MM.1S (cell line): ENCODE measurements at regions not wholly inside any gene's neighbourhood (a gene's known extent, or its start where the extent isn't known, plus 50 kb on each side); places are given as distances from the start of the nearest gene placed in this dataset.

ENCODE experiments used
- DNase-seq: peaks from one replicate; pipeline ENCODE4 v3.0.0-alpha.2; 2015
- H2AFZ ChIP-seq: fragments of 300-600 bp; sonication (generic); 2 replicates; pipeline ENCODE4 v1.6.0; 2016; ENCODE audit warnings: antibody characterized with exemption, low read length
- H3F3A ChIP-seq: fragments of 300-600 bp; sonication (generic); 2 replicates; pipeline ENCODE4 v1.6.1; 2016; ENCODE audit warnings: mild to moderate bottlenecking, antibody characterized with exemption, low read length, moderate library complexity, mixed read lengths; ENCODE audit not compliant: insufficient read depth
- H3K27ac ChIP-seq: fragments of 300-600 bp; sonication (generic); 2 replicates; pipeline ENCODE4 v1.5.1; 2016; ENCODE audit warnings: mild to moderate bottlenecking, low read length
- H3K27me3 ChIP-seq: fragments of 300-600 bp; sonication (generic); replicated peaks from 2 replicates; pipeline ENCODE4 v1.6.0; 2016; ENCODE audit warnings: low read length; ENCODE audit not compliant: insufficient read depth
- H3K36me3 ChIP-seq: fragments of 300-600 bp; sonication (generic); replicated peaks from 2 replicates; pipeline ENCODE4 v1.6.1; 2016; ENCODE audit warnings: mild to moderate bottlenecking, low read length, mixed read lengths; ENCODE audit not compliant: insufficient read depth
- H3K4me1 ChIP-seq: fragments of 300-600 bp; sonication (generic); 2 replicates; pipeline ENCODE4 v1.6.1; 2016; ENCODE audit warnings: low read length, mixed read lengths
- H3K4me2 ChIP-seq: fragments of 300-600 bp; sonication (generic); 2 replicates; pipeline ENCODE4 v1.6.0; 2016; ENCODE audit warnings: low read depth, low read length
- H3K4me3 ChIP-seq: fragments of 300-600 bp; sonication (generic); 2 replicates; pipeline ENCODE4 v1.5.1; 2016; ENCODE audit warnings: low read length, mixed read lengths
- H3K79me2 ChIP-seq: fragments of 300-600 bp; sonication (generic); 2 replicates; pipeline ENCODE4 v1.6.1; 2016; ENCODE audit warnings: mixed run types, low read length, mixed read lengths
- H3K9ac ChIP-seq: fragments of 300-600 bp; sonication (generic); 2 replicates; pipeline ENCODE4 v1.6.1; 2016; ENCODE audit warnings: low read length, mixed read lengths
- H3K9me2 ChIP-seq: fragments of 300-600 bp; sonication (generic); replicated peaks from 2 replicates; pipeline ENCODE4 v1.6.1; 2016; ENCODE audit warnings: mild to moderate bottlenecking, low read length, mixed read lengths; ENCODE audit not compliant: insufficient read depth
- H3K9me3 ChIP-seq: fragments of 300-600 bp; sonication (generic); replicated peaks from 2 replicates; pipeline ENCODE4 v1.6.1; 2016; ENCODE audit warnings: mild to moderate bottlenecking, low read length, mixed read lengths; ENCODE audit not compliant: insufficient read depth
- H4K20me1 ChIP-seq: fragments of 300-600 bp; sonication (generic); 2 replicates; pipeline ENCODE4 v1.6.1; 2016; ENCODE audit warnings: mild to moderate bottlenecking, low read length, moderate library complexity, mixed read lengths; ENCODE audit not compliant: insufficient read depth
- EZH2 ChIP-seq: fragments of 300-600 bp; sonication (generic); optimal IDR thresholded peaks from 2 replicates; pipeline ENCODE3; 2017; ENCODE audit warnings: low read depth, mild to moderate bottlenecking, antibody characterized with exemption, low read length, mixed read lengths
- EZH2phosphoT487 ChIP-seq: fragments of 300-600 bp; sonication (generic); IDR thresholded peaks from 2 replicates; pipeline ENCODE4 v1.6.1; 2018; ENCODE audit warnings: antibody characterized with exemption, low read length
- TF ChIP-seq, protein P1 (sequence below): fragments of 300-600 bp; sonication (generic); IDR thresholded peaks from 2 replicates; pipeline ENCODE4 v1.5.1; 2016; ENCODE audit warnings: antibody characterized with exemption, low read length, mixed read lengths

DNA sequence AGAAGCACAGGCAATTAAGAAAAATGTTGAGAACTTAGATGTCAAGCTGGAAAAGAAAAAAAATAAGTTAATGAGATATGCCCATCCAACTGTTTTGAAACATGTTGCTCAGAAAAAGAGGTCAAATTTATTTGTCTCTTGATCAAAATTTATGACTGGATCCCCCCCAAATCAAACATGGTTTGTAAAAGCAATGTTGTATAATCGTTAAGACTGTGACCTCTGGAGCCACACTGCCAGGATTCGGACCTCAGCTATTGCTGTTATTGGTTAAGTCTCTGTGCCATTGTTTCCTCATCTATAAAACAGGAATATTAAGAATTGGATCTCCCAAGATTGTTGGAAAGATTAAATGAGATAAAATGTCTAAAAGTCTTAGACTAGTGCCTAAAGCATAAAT, 51.9 kb upstream of the LRRK2 start:
- Histone ChIP-seq H3K4me3 (no peak overlapping the region), H3F3A (peaks cover 7% of the 10 kb centered on the region; the same call in 1 of the 2 replicates), H3K4me2 (no peak overlapping the region), H3K9me2 (no peaks in the 10 kb centered on the region), H2AFZ (no peak overlapping the region), H3K9me3 (no peaks in the 10 kb centered on the region), H3K27me3 (peaks cover 58% of the 10 kb centered on the region), H4K20me1 (no peaks in the 10 kb centered on the region; the same call in 1 of the 2 replicates), H3K79me2 (no peaks in the 10 kb centered on the region), H3K4me1 (peaks cover 12% of the 10 kb centered on the region), H3K9ac (no peak overlapping the region), H3K27ac (no peak overlapping the region), H3K36me3 (no peaks in the 10 kb centered on the region)
- no peak for TF ChIP-seq EZH2
- TF ChIP-seq, protein P1, sequence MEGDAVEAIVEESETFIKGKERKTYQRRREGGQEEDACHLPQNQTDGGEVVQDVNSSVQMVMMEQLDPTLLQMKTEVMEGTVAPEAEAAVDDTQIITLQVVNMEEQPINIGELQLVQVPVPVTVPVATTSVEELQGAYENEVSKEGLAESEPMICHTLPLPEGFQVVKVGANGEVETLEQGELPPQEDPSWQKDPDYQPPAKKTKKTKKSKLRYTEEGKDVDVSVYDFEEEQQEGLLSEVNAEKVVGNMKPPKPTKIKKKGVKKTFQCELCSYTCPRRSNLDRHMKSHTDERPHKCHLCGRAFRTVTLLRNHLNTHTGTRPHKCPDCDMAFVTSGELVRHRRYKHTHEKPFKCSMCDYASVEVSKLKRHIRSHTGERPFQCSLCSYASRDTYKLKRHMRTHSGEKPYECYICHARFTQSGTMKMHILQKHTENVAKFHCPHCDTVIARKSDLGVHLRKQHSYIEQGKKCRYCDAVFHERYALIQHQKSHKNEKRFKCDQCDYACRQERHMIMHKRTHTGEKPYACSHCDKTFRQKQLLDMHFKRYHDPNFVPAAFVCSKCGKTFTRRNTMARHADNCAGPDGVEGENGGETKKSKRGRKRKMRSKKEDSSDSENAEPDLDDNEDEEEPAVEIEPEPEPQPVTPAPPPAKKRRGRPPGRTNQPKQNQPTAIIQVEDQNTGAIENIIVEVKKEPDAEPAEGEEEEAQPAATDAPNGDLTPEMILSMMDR: no peak
- TF ChIP-seq EZH2phosphoT487: no peak
- DNase-seq: no peak

DNA sequence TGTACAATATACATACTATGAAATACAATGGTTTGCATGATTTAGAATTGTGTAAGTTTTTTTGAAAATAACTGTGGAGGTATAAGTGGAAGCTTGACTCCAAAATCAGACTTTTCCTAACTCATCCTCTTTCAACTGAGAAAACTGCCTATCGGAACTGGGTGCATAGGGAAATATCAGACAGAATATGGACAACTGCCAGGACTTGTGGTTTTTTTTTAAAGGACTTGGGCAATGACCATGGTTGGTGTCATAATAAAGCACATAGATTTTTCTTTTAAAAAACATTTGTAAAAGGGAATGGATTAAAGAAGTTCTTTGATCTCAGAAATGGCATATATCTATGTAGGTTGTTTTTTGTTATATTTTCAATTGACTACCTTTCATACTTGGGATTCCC, 53.3 kb upstream of the LRRK2 start:
- peaks cover 3% of the 10 kb centered on the region; the same call in 1 of the 2 replicates for H4K20me1 ChIP-seq
- peaks cover 12% of the 10 kb centered on the region for H3K4me1 ChIP-seq
- H3K36me3 ChIP-seq: no peaks in the 10 kb centered on the region
- no peak for TF ChIP-seq EZH2
- TF ChIP-seq, protein P1: no peak
- no peak for TF ChIP-seq EZH2phosphoT487
- peaks cover 7% of the 10 kb centered on the region; the same call in 1 of the 2 replicates for H3F3A ChIP-seq
- no peak overlapping the region for H3K27ac ChIP-seq
- H3K27me3 ChIP-seq: peaks cover 72% of the 10 kb centered on the region
- H3K9me3 ChIP-seq: no peaks in the 10 kb centered on the region
- no peak overlapping the region for H3K4me2 ChIP-seq
- no peak overlapping the region for H2AFZ ChIP-seq
- no peak overlapping the region for H3K9ac ChIP-seq
- no peaks in the 10 kb centered on the region for H3K9me2 ChIP-seq
- H3K4me3 ChIP-seq: no peak overlapping the region
- H3K79me2 ChIP-seq: no peaks in the 10 kb centered on the region
- no peak for DNase-seq

DNA sequence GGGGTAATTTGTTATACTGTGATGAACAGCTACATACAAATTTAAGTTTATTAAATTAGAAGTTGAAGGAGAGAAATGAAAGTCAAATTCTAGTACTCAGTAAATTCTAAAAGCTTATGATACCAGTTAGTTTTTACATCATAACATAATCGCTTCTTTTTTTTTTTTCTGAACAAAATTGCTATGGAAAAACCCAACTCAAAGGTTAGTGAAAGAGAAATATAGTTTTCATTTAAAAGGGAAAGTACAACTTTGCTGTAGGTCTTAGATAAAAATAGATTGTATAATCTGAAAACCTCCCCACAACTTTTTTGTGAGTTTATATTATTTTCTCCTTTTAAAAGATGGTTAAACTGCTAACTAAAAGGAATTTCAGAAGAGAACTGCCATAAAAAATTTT, 53.7 kb upstream of the LRRK2 start:
- H3K36me3 ChIP-seq: no peaks in the 10 kb centered on the region
- no peak overlapping the region for H3K9ac ChIP-seq
- H3K4me1 ChIP-seq: peaks cover 12% of the 10 kb centered on the region
- no peaks in the 10 kb centered on the region for H3K9me3 ChIP-seq
- H4K20me1 ChIP-seq: peaks cover 3% of the 10 kb centered on the region; the same call in 1 of the 2 replicates
- H3K4me2 ChIP-seq: no peak overlapping the region
- peaks cover 76% of the 10 kb centered on the region for H3K27me3 ChIP-seq
- H3K4me3 ChIP-seq: no peak overlapping the region
- H3K27ac ChIP-seq: no peak overlapping the region
- TF ChIP-seq, protein P1: no peak
- TF ChIP-seq EZH2 (no peak), EZH2phosphoT487 (no peak)
- no peak for DNase-seq
- no peak overlapping the region for H2AFZ ChIP-seq
- H3K79me2 ChIP-seq: no peaks in the 10 kb centered on the region
- H3K9me2 ChIP-seq: no peaks in the 10 kb centered on the region
- peaks cover 7% of the 10 kb centered on the region; the same call in 1 of the 2 replicates for H3F3A ChIP-seq
